ENCODE measurements at regions not wholly inside any gene's neighbourhood (a gene's known extent, or its start where the extent isn't known, plus 50 kb on each side); places are given as distances from the start of the nearest gene placed in this dataset.

GRCh38 chr2:239539083-239539775 is 138.4 kb upstream of the HDAC4 start:
- CTCF ChIA-PET = interaction anchor here (0.5 kb wide), 1 partner anchor 818 kb away, joined by 3 read pairs; no protein-coding TSS in a partner anchor

GRCh38 chr2:239538357-239539052 is 137.7 kb upstream of the HDAC4 start:
- no peak overlapping the region for H3K4me3 ChIP-seq (ENCODE audit: low read depth, low read length)
- ChIA-PET POLR2A (no interaction called here), CTCF (no interaction called here)
- TF ChIP-seq, protein P1, sequence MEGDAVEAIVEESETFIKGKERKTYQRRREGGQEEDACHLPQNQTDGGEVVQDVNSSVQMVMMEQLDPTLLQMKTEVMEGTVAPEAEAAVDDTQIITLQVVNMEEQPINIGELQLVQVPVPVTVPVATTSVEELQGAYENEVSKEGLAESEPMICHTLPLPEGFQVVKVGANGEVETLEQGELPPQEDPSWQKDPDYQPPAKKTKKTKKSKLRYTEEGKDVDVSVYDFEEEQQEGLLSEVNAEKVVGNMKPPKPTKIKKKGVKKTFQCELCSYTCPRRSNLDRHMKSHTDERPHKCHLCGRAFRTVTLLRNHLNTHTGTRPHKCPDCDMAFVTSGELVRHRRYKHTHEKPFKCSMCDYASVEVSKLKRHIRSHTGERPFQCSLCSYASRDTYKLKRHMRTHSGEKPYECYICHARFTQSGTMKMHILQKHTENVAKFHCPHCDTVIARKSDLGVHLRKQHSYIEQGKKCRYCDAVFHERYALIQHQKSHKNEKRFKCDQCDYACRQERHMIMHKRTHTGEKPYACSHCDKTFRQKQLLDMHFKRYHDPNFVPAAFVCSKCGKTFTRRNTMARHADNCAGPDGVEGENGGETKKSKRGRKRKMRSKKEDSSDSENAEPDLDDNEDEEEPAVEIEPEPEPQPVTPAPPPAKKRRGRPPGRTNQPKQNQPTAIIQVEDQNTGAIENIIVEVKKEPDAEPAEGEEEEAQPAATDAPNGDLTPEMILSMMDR (IDR thresholded peaks at IDR 0.05; ENCODE audit: insufficient read depth, low read length, missing control alignments) = no peak
- DNase-seq (ENCODE audit: low read depth, low spot score) = no peak

More at GRCh38 chr2:239539083-239539775, 138.4 kb upstream of the HDAC4 start:
- no peak overlapping the region for H3K4me3 ChIP-seq (ENCODE audit: low read depth, low read length)
- POLR2A ChIA-PET = no interaction called here
- DNase-seq (ENCODE audit: low read depth, low spot score) = no peak
- TF ChIP-seq, protein P1 (IDR thresholded peaks at IDR 0.05; ENCODE audit: insufficient read depth, low read length, missing control alignments) = no peak

- POLR2A ChIA-PET = no interaction called here
- H3K4me3 ChIP-seq (ENCODE audit: low read depth, low read length) = no peak overlapping the region
- CTCF ChIA-PET = no interaction called here
- DNase-seq (ENCODE audit: low read depth, low spot score) = no peak
- TF ChIP-seq, protein P1 (IDR thresholded peaks at IDR 0.05; ENCODE audit: insufficient read depth, low read length, missing control alignments) = no peak
Measured at GRCh38 chr2:239537633-239538356, 137.0 kb upstream of the HDAC4 start.

- ChIA-PET CTCF (no interaction called here), POLR2A (no interaction called here)
- TF ChIP-seq, protein P1 (IDR thresholded peaks at IDR 0.05; ENCODE audit: insufficient read depth, low read length, missing control alignments) = no peak
- no peak overlapping the region for H3K4me3 ChIP-seq (ENCODE audit: low read depth, low read length)
- DNase-seq (ENCODE audit: low read depth, low spot score) = no peak
Measured at GRCh38 chr2:239536186-239536585, 135.4 kb upstream of the HDAC4 start.

DNA sequence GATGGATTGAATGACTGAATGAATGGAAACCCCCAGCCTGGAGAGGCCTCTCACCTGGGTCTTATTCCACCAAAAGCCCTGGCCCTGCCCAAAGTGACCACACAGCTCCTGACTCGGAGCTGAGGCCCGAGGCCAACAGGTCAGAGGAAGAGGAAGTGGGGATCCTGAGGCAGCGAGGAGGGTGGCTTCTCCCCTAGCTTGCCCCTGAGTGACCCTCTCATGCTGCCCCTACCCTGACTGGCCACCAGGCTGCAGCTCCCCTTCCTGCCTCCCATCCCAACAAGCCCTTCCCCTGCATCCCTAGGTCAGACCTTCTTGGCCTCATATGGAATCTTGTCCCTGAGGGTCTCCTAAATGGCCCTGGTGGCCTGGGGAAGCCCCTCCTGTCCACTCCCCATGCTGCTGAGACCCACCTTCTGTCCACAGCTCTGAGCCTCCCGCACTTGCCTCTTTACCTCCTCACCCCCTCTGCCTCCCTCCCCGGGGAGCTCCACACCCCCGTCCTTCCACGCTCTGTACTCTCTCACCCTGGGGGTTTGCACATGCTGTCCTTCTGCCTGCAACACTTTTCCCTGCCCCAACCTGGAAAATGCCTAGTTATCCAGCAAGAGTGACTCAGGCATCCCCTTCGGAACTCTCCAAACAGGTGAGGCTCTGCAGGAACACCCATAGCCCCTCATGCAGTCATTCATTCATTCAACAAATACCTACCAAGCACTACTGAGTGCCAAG is 134.8 kb upstream of the HDAC4 start:
- H3K4me3 ChIP-seq (ENCODE audit: low read depth, low read length) = no peak overlapping the region
- DNase-seq (ENCODE audit: low read depth, low spot score) = no peak
- ChIA-PET POLR2A (no interaction called here), CTCF (no interaction called here)
- TF ChIP-seq, protein P1 (IDR thresholded peaks at IDR 0.05; ENCODE audit: insufficient read depth, low read length, missing control alignments) = no peak
